GM23338 (cell line): ENCODE measurements at regions not wholly inside any gene's neighbourhood (a gene's known extent, or its start where the extent isn't known, plus 50 kb on each side); places are given as distances from the start of the nearest gene placed in this dataset.

Experiments used
- ATAC-seq: fragments of 200-7000 bp; cut with Tn5 transposase; 3 replicates; pipeline ENCODE4 v1.9.1; 2020
- DNase-seq: peaks from one replicate; pipeline ENCODE4 v3.0.0-alpha.2; 2015; ENCODE audit warnings: low spot score
- H2AFZ ChIP-seq: fragments of 200-600 bp; sonication (generic); 2 replicates; pipeline ENCODE4 v1.8.0; 2016; ENCODE audit warnings: antibody characterized with exemption, mild to moderate bottlenecking, moderate library complexity
- H3F3A ChIP-seq: fragments of 200-600 bp; sonication (generic); replicated peaks from 2 replicates; pipeline ENCODE4 v1.8.0; 2017; ENCODE audit warnings: antibody characterized with exemption, mixed run types, low read depth
- H3K27ac ChIP-seq: fragments of 200-600 bp; sonication (generic); 2 replicates; pipeline ENCODE4 v1.6.1; 2016; ENCODE audit warnings: low read depth
- H3K27me3 ChIP-seq: fragments of 200-600 bp; sonication (generic); 2 replicates; pipeline ENCODE4 v1.8.0; 2016; ENCODE audit warnings: mild to moderate bottlenecking, mixed run types, moderate library complexity; ENCODE audit not compliant: insufficient read depth
- H3K36me3 ChIP-seq: fragments of 200-600 bp; sonication (generic); 2 replicates; pipeline ENCODE4 v1.8.0; 2016; ENCODE audit warnings: mild to moderate bottlenecking; ENCODE audit not compliant: insufficient read depth
- H3K4me1 ChIP-seq: fragments of 200-600 bp; sonication (generic); 2 replicates; pipeline ENCODE4 v1.8.0; 2016; ENCODE audit warnings: mild to moderate bottlenecking, moderate library complexity; ENCODE audit not compliant: insufficient read depth
- H3K4me2 ChIP-seq: fragments of 200-600 bp; sonication (generic); 2 replicates; pipeline ENCODE4 v1.7.1; 2017; ENCODE audit warnings: mixed run types
- H3K4me3 ChIP-seq: fragments of 200-600 bp; sonication (generic); 2 replicates; pipeline ENCODE4 v1.6.1; 2016; ENCODE audit warnings: mixed run types
- H3K79me2 ChIP-seq: fragments of 200-600 bp; sonication (generic); replicated peaks from 2 replicates; pipeline ENCODE4 v1.8.0; 2017; ENCODE audit warnings: mild to moderate bottlenecking; ENCODE audit not compliant: insufficient read depth
- H3K9me2 ChIP-seq: fragments of 200-600 bp; sonication (generic); 2 replicates; pipeline ENCODE4 v1.8.0; 2017; ENCODE audit not compliant: insufficient read depth
- H4K20me1 ChIP-seq: fragments of 200-600 bp; sonication (generic); replicated peaks from 2 replicates; pipeline ENCODE4 v1.8.0; 2017; ENCODE audit warnings: mild to moderate bottlenecking; ENCODE audit not compliant: insufficient read depth
- H3K27ac Mint-ChIP-seq: 2 replicates; pipeline ENCODE4 v1.8.0; 2020; ENCODE audit warnings: inconsistent platforms, mild to moderate bottlenecking, moderate library complexity, mixed read lengths
- H3K27me3 Mint-ChIP-seq: 3 replicates; pipeline ENCODE4 v1.8.0; 2022; ENCODE audit warnings: low read depth, mild to moderate bottlenecking, moderate library complexity, mixed read lengths, inconsistent platforms; ENCODE audit not compliant: insufficient read depth, poor library complexity
- H3K36me3 Mint-ChIP-seq: 3 replicates; pipeline ENCODE4 v1.8.0; 2021; ENCODE audit warnings: low read depth, mild to moderate bottlenecking, inconsistent platforms, moderate library complexity, mixed read lengths
- H3K4me1 Mint-ChIP-seq: 3 replicates; pipeline ENCODE4 v1.8.0; 2020; ENCODE audit warnings: mild to moderate bottlenecking, inconsistent platforms, mixed read lengths
- H3K4me3 Mint-ChIP-seq: 3 replicates; pipeline ENCODE4 v1.8.0; 2021; ENCODE audit warnings: moderate library complexity, mild to moderate bottlenecking, inconsistent platforms, mixed read lengths
- H3K9me3 Mint-ChIP-seq: 3 replicates; pipeline ENCODE4 v1.8.0; 2020; ENCODE audit warnings: moderate library complexity, mild to moderate bottlenecking, inconsistent platforms, mixed read lengths
- CREB1 ChIP-seq: fragments of 250-450 bp; sonication (Bioruptor Pico); IDR thresholded peaks from 2 replicates; pipeline ENCODE4 v1.5.0; 2020; ENCODE audit warnings: low read depth, mild to moderate bottlenecking, moderate library complexity
- CTCF ChIP-seq, 2 experiments: fragments of 200-600 bp in 1 of 2; sonication (generic) in 1 of 2; conservative IDR thresholded peaks; 2 replicates each; pipeline versions ENCODE4 v1.5.1 to v1.6.1; 2016 to 2017; ENCODE audit warnings: antibody characterized with exemption in 2 of 2, low read depth in 2 of 2, mild to moderate bottlenecking in 2 of 2, moderate library complexity in 1 of 2
- ETS1 ChIP-seq: IDR thresholded peaks from 2 replicates; pipeline ENCODE4 v1.6.1; 2016; ENCODE audit warnings: antibody characterized with exemption
- EZH2 ChIP-seq: fragments of 200-600 bp; sonication (generic); IDR thresholded peaks from one replicate; pipeline ENCODE4 v1.8.0; 2017; ENCODE audit warnings: antibody characterized with exemption, mild to moderate bottlenecking, low read depth; ENCODE audit not compliant: unreplicated experiment
- EZH2phosphoT487 ChIP-seq: fragments of 200-600 bp; sonication (generic); IDR thresholded peaks from one replicate; pipeline ENCODE4 v1.8.1; 2018; ENCODE audit warnings: antibody characterized with exemption; ENCODE audit not compliant: unreplicated experiment
- JUNB ChIP-seq: IDR thresholded peaks from one replicate; pipeline ENCODE4 v1.6.1; 2016; ENCODE audit warnings: antibody characterized with exemption; ENCODE audit not compliant: unreplicated experiment
- NANOG ChIP-seq: IDR thresholded peaks from 2 replicates; pipeline ENCODE4 v1.6.1; 2016; ENCODE audit warnings: antibody characterized with exemption, borderline replicate concordance
- POLR2AphosphoS5 ChIP-seq: IDR thresholded peaks from 2 replicates; pipeline ENCODE4 v1.6.1; 2016; ENCODE audit warnings: antibody characterized with exemption, low read depth
- REST ChIP-seq: IDR thresholded peaks from one replicate; pipeline ENCODE4 v1.6.1; 2018; ENCODE audit warnings: antibody characterized with exemption; ENCODE audit not compliant: unreplicated experiment
- STAT1 ChIP-seq: IDR thresholded peaks from one replicate; pipeline ENCODE4 v1.6.1; 2016; ENCODE audit warnings: antibody characterized with exemption; ENCODE audit not compliant: unreplicated experiment
- ZNF114 ChIP-seq: fragments of 250-450 bp; sonication (Bioruptor Pico); IDR thresholded peaks from 2 replicates; pipeline ENCODE4 v1.5.0; 2020; ENCODE audit warnings: mild to moderate bottlenecking, moderate library complexity
- ZNF331 ChIP-seq: fragments of 250-450 bp; sonication (Bioruptor Pico); IDR thresholded peaks from 2 replicates; pipeline ENCODE4 v1.5.0; 2020; ENCODE audit warnings: low read depth, mild to moderate bottlenecking, moderate library complexity
- ZNF462 ChIP-seq: fragments of 250-450 bp; sonication (Bioruptor Pico); IDR thresholded peaks from 2 replicates; pipeline ENCODE4 v1.5.0; 2020; ENCODE audit warnings: mild to moderate bottlenecking, moderate library complexity

- H3K4me1 Mint-ChIP-seq: 0 out of 3 replicates have a peak, but pooled peaks cover 4% of the 10 kb centered on the region
- Histone ChIP-seq H3K4me1 (peaks cover 3% of the 10 kb centered on the region; the same call in 1 of the 2 replicates), H3K4me3 (no peak overlapping the region), H3K9me2 (no peaks in the 10 kb centered on the region), H3K27ac (no peak overlapping the region), H3K27me3 (no peaks in the 10 kb centered on the region), H3K79me2 (no peaks in the 10 kb centered on the region), H3F3A (no peaks in the 10 kb centered on the region), H4K20me1 (no peaks in the 10 kb centered on the region), H3K36me3 (no peaks in the 10 kb centered on the region), H3K4me2 (no peak overlapping the region), H2AFZ (no peak overlapping the region)
- H3K36me3 Mint-ChIP-seq: no peaks in the 10 kb centered on the region
- ATAC-seq (no peak), DNase-seq (no peak)
- H3K27me3 Mint-ChIP-seq: no peaks in the 10 kb centered on the region
- H3K27ac Mint-ChIP-seq: no peak overlapping the region
- peaks cover 7% of the 10 kb centered on the region for H3K9me3 Mint-ChIP-seq
- TF ChIP-seq CTCF (conservative IDR thresholded peaks at IDR 0.05; ENCODE audit: low read depth in 2 of 2) (no peak), ZNF331 (no peak), CREB1 (CRISPR knock-in tag) (no peak), STAT1 (no peak), ZNF114 (CRISPR knock-in tag) (no peak), JUNB (no peak), ZNF462 (CRISPR knock-in tag) (no peak), POLR2AphosphoS5 (no peak), NANOG (no peak), EZH2 (no peak), REST (no peak), EZH2phosphoT487 (no peak), ETS1 (no peak)
- no peak overlapping the region for H3K4me3 Mint-ChIP-seq
Observed at GRCh38 chr6:137792160-137793033, 74.7 kb upstream of the TNFAIP3 start.
